ENCODE measurements at regions not wholly inside any gene's neighbourhood (a gene's known extent, or its start where the extent isn't known, plus 50 kb on each side); places are given as distances from the start of the nearest gene placed in this dataset.

DNA sequence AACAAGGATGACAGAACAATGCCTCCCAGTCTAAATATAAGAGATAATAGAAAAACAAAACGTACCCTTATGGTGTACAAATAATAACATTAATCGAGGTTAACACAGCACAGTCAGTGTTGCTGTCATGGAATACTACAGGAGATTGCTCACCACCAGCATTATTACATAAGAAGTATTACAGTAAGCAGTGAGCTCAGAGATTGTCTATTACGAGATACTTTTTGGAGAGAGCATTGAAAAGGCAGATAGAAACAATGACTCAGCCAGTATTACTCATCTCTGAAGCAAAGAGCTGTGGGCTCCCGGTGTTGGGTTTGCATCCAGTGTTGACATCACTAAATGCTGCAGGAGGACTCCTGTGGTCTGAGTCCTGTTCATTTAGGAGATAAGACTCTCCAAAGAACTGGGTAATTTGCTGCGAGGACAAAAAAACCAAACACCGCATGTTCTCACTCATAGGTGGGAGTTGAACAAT lies 191.9 kb upstream of the SEMA6A start:
- Histone ChIP-seq H3K9me3 (ENCODE audit: control insufficient read depth, low read length) (no peaks in the 10 kb centered on the region), H3K4me1 (ENCODE audit: control insufficient read depth in 1 of 2, insufficient read depth in 2 of 2, low read length in 2 of 2) (no peaks in the 10 kb centered on the region), H3K4me3 (ENCODE audit: low read length in 2 of 2) (no peak overlapping the region), H3K27ac (ENCODE audit: low read depth in 1 of 2, low read length in 2 of 2) (no peak overlapping the region), H3K36me3 (ENCODE audit: control insufficient read depth in 1 of 2, insufficient read depth in 2 of 2, low read length in 1 of 2) (no peaks in the 10 kb centered on the region), H3K27me3 (ENCODE audit: control insufficient read depth in 1 of 2, insufficient read depth in 2 of 2, low read length in 1 of 2) (no peaks in the 10 kb centered on the region)
- no peak for DNase-seq
- ATAC-seq (ENCODE audit: low FRiP score): peak; percentile 84
- 57 to 58% methylated on average over 6 of the region's 6 CpGs for WGBS, 2 donors
- intact Hi-C loops (cut with DNase I): no loop called here

GRCh38 chr5:116765441-116765840 lies 190.8 kb upstream of the SEMA6A start:
- 48% methylated on average over 1 of the region's 1 CpG for WGBS, 2 donors
- no peak for ATAC-seq (ENCODE audit: low FRiP score)
- Histone ChIP-seq H3K9me3 (ENCODE audit: control insufficient read depth, low read length) (no peaks in the 10 kb centered on the region), H3K4me3 (ENCODE audit: low read length in 2 of 2) (no peak overlapping the region), H3K4me1 (ENCODE audit: control insufficient read depth in 1 of 2, insufficient read depth in 2 of 2, low read length in 2 of 2) (no peaks in the 10 kb centered on the region), H3K36me3 (ENCODE audit: control insufficient read depth in 1 of 2, insufficient read depth in 2 of 2, low read length in 1 of 2) (no peaks in the 10 kb centered on the region), H3K27me3 (ENCODE audit: control insufficient read depth in 1 of 2, insufficient read depth in 2 of 2, low read length in 1 of 2) (no peaks in the 10 kb centered on the region), H3K27ac (ENCODE audit: low read depth in 1 of 2, low read length in 2 of 2) (no peak overlapping the region)
- intact Hi-C loops (cut with DNase I): no loop called here
- DNase-seq: no peak

- no peak for ATAC-seq (ENCODE audit: low FRiP score)
- no peaks in the 10 kb centered on the region for H3K36me3 ChIP-seq (ENCODE audit: control insufficient read depth in 1 of 2, insufficient read depth in 2 of 2, low read length in 1 of 2)
- intact Hi-C loops (cut with DNase I): no loop called here
- DNase-seq: no peak
- H3K27me3 ChIP-seq (ENCODE audit: control insufficient read depth in 1 of 2, insufficient read depth in 2 of 2, low read length in 1 of 2): no peaks in the 10 kb centered on the region
- H3K27ac ChIP-seq (ENCODE audit: low read depth in 1 of 2, low read length in 2 of 2): no peak overlapping the region
- no peaks in the 10 kb centered on the region for H3K4me1 ChIP-seq (ENCODE audit: control insufficient read depth in 1 of 2, insufficient read depth in 2 of 2, low read length in 2 of 2)
- WGBS, 2 donors: 94 to 97% methylated on average over 2 of the region's 2 CpGs
- H3K4me3 ChIP-seq (ENCODE audit: low read length in 2 of 2): no peak overlapping the region
- no peaks in the 10 kb centered on the region for H3K9me3 ChIP-seq (ENCODE audit: control insufficient read depth, low read length)
Observed at GRCh38 chr5:116764941-116765340, 190.3 kb upstream of the SEMA6A start.

- no peak for DNase-seq
- Histone ChIP-seq H3K4me3 (ENCODE audit: low read length in 2 of 2) (no peak overlapping the region), H3K36me3 (ENCODE audit: control insufficient read depth in 1 of 2, insufficient read depth in 2 of 2, low read length in 1 of 2) (no peaks in the 10 kb centered on the region), H3K27ac (ENCODE audit: low read depth in 1 of 2, low read length in 2 of 2) (no peak overlapping the region), H3K4me1 (ENCODE audit: control insufficient read depth in 1 of 2, insufficient read depth in 2 of 2, low read length in 2 of 2) (no peaks in the 10 kb centered on the region), H3K9me3 (ENCODE audit: control insufficient read depth, low read length) (no peaks in the 10 kb centered on the region), H3K27me3 (ENCODE audit: control insufficient read depth in 1 of 2, insufficient read depth in 2 of 2, low read length in 1 of 2) (no peaks in the 10 kb centered on the region)
- no peak for ATAC-seq (ENCODE audit: low FRiP score)
- intact Hi-C loops (cut with DNase I): no loop called here
- WGBS, 2 donors: 93 to 94% methylated on average over 19 of the region's 19 CpGs
Observed at GRCh38 chr5:116763987-116764866, 189.6 kb upstream of the SEMA6A start.

- intact Hi-C loops (cut with DNase I): loop anchor here in 1 of 2 donors (10.0 kb wide), 1 partner anchor 185 kb away; the partner anchor contains the start of gene SEMA6A
- 65 to 74% methylated on average over 10 of the region's 10 CpGs for WGBS, 2 donors
- Histone ChIP-seq H3K4me3 (ENCODE audit: low read length in 2 of 2) (no peak overlapping the region), H3K27me3 (ENCODE audit: control insufficient read depth in 1 of 2, insufficient read depth in 2 of 2, low read length in 1 of 2) (no peaks in the 10 kb centered on the region), H3K9me3 (ENCODE audit: control insufficient read depth, low read length) (no peaks in the 10 kb centered on the region), H3K36me3 (ENCODE audit: control insufficient read depth in 1 of 2, insufficient read depth in 2 of 2, low read length in 1 of 2) (no peaks in the 10 kb centered on the region), H3K4me1 (ENCODE audit: control insufficient read depth in 1 of 2, insufficient read depth in 2 of 2, low read length in 2 of 2) (no peaks in the 10 kb centered on the region), H3K27ac (ENCODE audit: low read depth in 1 of 2, low read length in 2 of 2) (no peak overlapping the region)
- DNase-seq: peak; percentile 55 to 85
- ATAC-seq (ENCODE audit: low FRiP score): peak; percentile 84
Observed at GRCh38 chr5:116759860-116760640, 185.4 kb upstream of the SEMA6A start.

DNA sequence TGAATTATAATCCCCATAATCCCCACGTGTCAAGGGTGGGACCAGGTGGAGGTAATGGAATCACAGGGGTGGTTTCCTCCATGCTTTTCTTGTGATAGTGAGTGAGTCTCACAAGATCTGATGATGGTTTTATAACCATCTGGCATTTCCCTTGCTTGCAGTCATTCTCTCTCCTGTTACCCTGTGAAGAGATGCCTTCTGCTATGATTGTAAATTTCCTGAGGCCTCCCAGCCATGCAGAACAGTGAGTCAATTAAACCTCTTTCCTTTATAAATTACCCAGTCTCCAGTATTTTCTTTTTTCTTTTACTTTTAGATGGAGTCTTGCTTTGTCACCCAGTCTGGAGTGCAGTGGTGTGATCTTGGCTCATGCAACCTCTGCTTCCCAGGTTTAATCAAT lies 182.7 kb upstream of the SEMA6A start:
- no peaks in the 10 kb centered on the region for H3K4me1 ChIP-seq (ENCODE audit: control insufficient read depth in 1 of 2, insufficient read depth in 2 of 2, low read length in 2 of 2)
- ATAC-seq (ENCODE audit: low FRiP score) (no peak), DNase-seq (no peak)
- H3K9me3 ChIP-seq (ENCODE audit: control insufficient read depth, low read length): no peaks in the 10 kb centered on the region
- 87 to 91% methylated on average over 1 of the region's 1 CpG for WGBS, 2 donors
- H3K4me3 ChIP-seq (ENCODE audit: low read length in 2 of 2): no peak overlapping the region
- H3K27me3 ChIP-seq (ENCODE audit: control insufficient read depth in 1 of 2, insufficient read depth in 2 of 2, low read length in 1 of 2): no peaks in the 10 kb centered on the region
- no peaks in the 10 kb centered on the region for H3K36me3 ChIP-seq (ENCODE audit: control insufficient read depth in 1 of 2, insufficient read depth in 2 of 2, low read length in 1 of 2)
- intact Hi-C loops (cut with DNase I): loop anchor here in 1 of 2 donors (10.0 kb wide), 1 partner anchor 183 kb away; the partner anchor contains the start of gene SEMA6A
- H3K27ac ChIP-seq (ENCODE audit: low read depth in 1 of 2, low read length in 2 of 2): no peak overlapping the region

DNA sequence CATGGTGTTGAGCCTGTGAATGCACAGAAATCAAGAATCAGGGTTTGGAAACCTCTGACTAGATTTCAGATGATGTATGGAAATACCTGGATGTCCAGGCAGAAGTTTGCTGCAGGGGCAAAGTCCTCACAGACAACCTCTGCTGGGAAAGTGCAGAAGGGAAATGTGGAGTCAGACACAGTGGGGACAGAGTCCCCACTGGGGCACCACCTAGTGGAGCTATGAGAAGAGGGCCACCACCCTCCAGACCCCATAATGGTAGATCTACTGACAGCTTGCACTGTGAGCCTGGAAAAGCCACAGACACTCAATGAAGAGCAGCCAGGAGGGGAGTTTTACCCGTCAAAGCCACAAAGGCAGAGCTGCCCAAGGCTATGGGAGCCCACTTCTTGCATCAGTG lies 181.9 kb upstream of the SEMA6A start:
- Histone ChIP-seq H3K9me3 (ENCODE audit: control insufficient read depth, low read length) (no peaks in the 10 kb centered on the region), H3K27me3 (ENCODE audit: control insufficient read depth in 1 of 2, insufficient read depth in 2 of 2, low read length in 1 of 2) (no peaks in the 10 kb centered on the region), H3K36me3 (ENCODE audit: control insufficient read depth in 1 of 2, insufficient read depth in 2 of 2, low read length in 1 of 2) (no peaks in the 10 kb centered on the region), H3K4me1 (ENCODE audit: control insufficient read depth in 1 of 2, insufficient read depth in 2 of 2, low read length in 2 of 2) (no peaks in the 10 kb centered on the region), H3K27ac (ENCODE audit: low read depth in 1 of 2, low read length in 2 of 2) (no peak overlapping the region), H3K4me3 (ENCODE audit: low read length in 2 of 2) (no peak overlapping the region)
- intact Hi-C loops (cut with DNase I): loop anchor here in 1 of 2 donors (10.0 kb wide), 1 partner anchor 182 kb away; the partner anchor contains the start of gene SEMA6A
- ATAC-seq (ENCODE audit: low FRiP score): no peak
- no peak for DNase-seq
- 93 to 100% methylated on average over 1 of the region's 1 CpG for WGBS, 2 donors

GRCh38 chr5:116754556-116754955 lies 179.9 kb upstream of the SEMA6A start:
- no peaks in the 10 kb centered on the region for H3K4me1 ChIP-seq (ENCODE audit: control insufficient read depth in 1 of 2, insufficient read depth in 2 of 2, low read length in 2 of 2)
- H3K36me3 ChIP-seq (ENCODE audit: control insufficient read depth in 1 of 2, insufficient read depth in 2 of 2, low read length in 1 of 2): no peaks in the 10 kb centered on the region
- ATAC-seq (ENCODE audit: low FRiP score) (no peak), DNase-seq (no peak)
- H3K27ac ChIP-seq (ENCODE audit: low read depth in 1 of 2, low read length in 2 of 2): no peak overlapping the region
- no peaks in the 10 kb centered on the region for H3K9me3 ChIP-seq (ENCODE audit: control insufficient read depth, low read length)
- H3K4me3 ChIP-seq (ENCODE audit: low read length in 2 of 2): no peak overlapping the region
- intact Hi-C loops (cut with DNase I): loop anchor here in 1 of 2 donors (10.0 kb wide), 1 partner anchor 180 kb away; the partner anchor contains the start of gene SEMA6A
- no peaks in the 10 kb centered on the region for H3K27me3 ChIP-seq (ENCODE audit: control insufficient read depth in 1 of 2, insufficient read depth in 2 of 2, low read length in 1 of 2)

Data from aorta (tissue), 5 donors.